ENCODE measurements at regions not wholly inside any gene's neighbourhood (a gene's known extent, or its start where the extent isn't known, plus 50 kb on each side); places are given as distances from the start of the nearest gene placed in this dataset.

DNA sequence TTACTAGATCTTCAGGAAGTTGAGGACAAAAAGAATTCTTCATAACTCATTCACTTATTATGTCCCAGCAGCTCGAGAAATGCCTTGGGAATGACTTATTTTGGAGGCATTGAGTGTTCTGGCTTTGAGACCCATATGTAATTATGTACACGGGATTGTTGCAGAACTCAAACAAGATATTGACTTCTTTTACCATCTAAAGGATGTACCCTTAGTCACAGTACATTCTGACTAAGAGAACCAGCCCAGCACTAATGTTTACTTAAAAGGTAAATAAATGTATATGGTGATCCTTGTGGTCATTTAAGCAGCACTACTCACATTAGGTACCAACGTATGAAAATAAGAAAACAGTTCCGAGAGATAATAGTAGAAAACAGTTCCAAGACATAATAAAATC is 268.9 kb downstream of the ADCYAP1 start:
- TF ChIP-seq GLIS3 (CRISPR knock-in tag; IDR thresholded peaks at IDR 0.05) (no peak), PATZ1 (CRISPR knock-in tag; IDR thresholded peaks at IDR 0.05; ENCODE audit: borderline replicate concordance) (no peak), ZC3H10 (CRISPR knock-in tag; IDR thresholded peaks at IDR 0.05) (no peak), BACH2 (CRISPR knock-in tag; IDR thresholded peaks at IDR 0.05; ENCODE audit: borderline replicate concordance) (no peak), ISL1 (CRISPR knock-in tag; IDR thresholded peaks at IDR 0.05) (no peak), ZNF565 (CRISPR knock-in tag; conservative IDR thresholded peaks at IDR 0.05; ENCODE audit: low read depth) (no peak), CREB5 (CRISPR knock-in tag; IDR thresholded peaks at IDR 0.05; ENCODE audit: low read depth) (no peak)
- TF ChIP-seq, protein P1, sequence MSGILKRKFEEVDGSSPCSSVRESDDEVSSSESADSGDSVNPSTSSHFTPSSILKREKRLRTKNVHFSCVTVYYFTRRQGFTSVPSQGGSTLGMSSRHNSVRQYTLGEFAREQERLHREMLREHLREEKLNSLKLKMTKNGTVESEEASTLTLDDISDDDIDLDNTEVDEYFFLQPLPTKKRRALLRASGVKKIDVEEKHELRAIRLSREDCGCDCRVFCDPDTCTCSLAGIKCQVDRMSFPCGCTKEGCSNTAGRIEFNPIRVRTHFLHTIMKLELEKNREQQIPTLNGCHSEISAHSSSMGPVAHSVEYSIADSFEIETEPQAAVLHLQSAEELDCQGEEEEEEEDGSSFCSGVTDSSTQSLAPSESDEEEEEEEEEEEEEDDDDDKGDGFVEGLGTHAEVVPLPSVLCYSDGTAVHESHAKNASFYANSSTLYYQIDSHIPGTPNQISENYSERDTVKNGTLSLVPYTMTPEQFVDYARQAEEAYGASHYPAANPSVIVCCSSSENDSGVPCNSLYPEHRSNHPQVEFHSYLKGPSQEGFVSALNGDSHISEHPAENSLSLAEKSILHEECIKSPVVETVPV (CRISPR knock-in tag; IDR thresholded peaks at IDR 0.05), result no peak
- no peak for ATAC-seq

- TF ChIP-seq OSR1 (CRISPR knock-in tag; IDR thresholded peaks at IDR 0.05) (no peak), ZFP3 (CRISPR knock-in tag; IDR thresholded peaks at IDR 0.05) (no peak), BACH2 (CRISPR knock-in tag; IDR thresholded peaks at IDR 0.05; ENCODE audit: borderline replicate concordance) (no peak), ZFP30 (CRISPR knock-in tag; IDR thresholded peaks at IDR 0.05) (no peak)
- no peak for ATAC-seq
These were observed 272.6 kb downstream of the ADCYAP1 start for GRCh38 chr18:1177232-1177631.

GRCh38 chr18:1191341-1191740 is 286.7 kb downstream of the ADCYAP1 start:
- no peak for ATAC-seq
- TF ChIP-seq ZFP3 (CRISPR knock-in tag; IDR thresholded peaks at IDR 0.05), result no peak
- no peak for TF ChIP-seq POU6F1 (CRISPR knock-in tag; IDR thresholded peaks at IDR 0.05; ENCODE audit: borderline replicate concordance, low read depth)
- no peak for TF ChIP-seq ISL1 (CRISPR knock-in tag; IDR thresholded peaks at IDR 0.05)
- no peak for TF ChIP-seq TOX (CRISPR knock-in tag; IDR thresholded peaks at IDR 0.05; ENCODE audit: borderline replicate concordance)
- no peak for TF ChIP-seq BACH2 (CRISPR knock-in tag; IDR thresholded peaks at IDR 0.05; ENCODE audit: borderline replicate concordance)
- no peak for TF ChIP-seq ZC3H10 (CRISPR knock-in tag; IDR thresholded peaks at IDR 0.05)
- TF ChIP-seq RARB (CRISPR knock-in tag; IDR thresholded peaks at IDR 0.05), result no peak
- no peak for TF ChIP-seq ZNF70 (CRISPR knock-in tag; IDR thresholded peaks at IDR 0.05)
- TF ChIP-seq PPARA (CRISPR knock-in tag; IDR thresholded peaks at IDR 0.05; ENCODE audit: borderline replicate concordance), result no peak
- TF ChIP-seq OSR1 (CRISPR knock-in tag; IDR thresholded peaks at IDR 0.05), result no peak

DNA sequence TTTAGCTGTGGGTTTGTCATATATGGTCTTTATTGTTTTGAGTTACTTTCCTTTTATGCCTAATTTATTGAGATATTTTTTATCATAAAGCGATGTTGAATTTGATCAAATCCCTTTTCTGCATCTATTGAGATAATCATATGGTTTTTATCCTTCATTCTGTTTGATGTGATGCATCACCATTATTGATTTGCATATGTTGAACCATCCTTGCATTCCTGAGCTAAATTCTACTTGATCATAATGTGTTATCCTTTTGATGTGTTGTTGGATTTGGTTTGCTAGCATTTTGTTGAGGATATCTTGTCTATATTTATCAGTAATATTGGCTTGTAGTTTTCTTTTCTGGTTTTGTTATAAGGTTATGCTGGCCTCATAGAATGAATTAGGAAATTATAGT is 308.5 kb downstream of the ADCYAP1 start:
- ATAC-seq, result no peak
- TF ChIP-seq TOX (CRISPR knock-in tag; IDR thresholded peaks at IDR 0.05; ENCODE audit: borderline replicate concordance) (no peak), BACH2 (CRISPR knock-in tag; IDR thresholded peaks at IDR 0.05; ENCODE audit: borderline replicate concordance) (no peak), ZNF8 (CRISPR knock-in tag; IDR thresholded peaks at IDR 0.05) (no peak), ZC3H10 (CRISPR knock-in tag; IDR thresholded peaks at IDR 0.05) (no peak), RARB (CRISPR knock-in tag; IDR thresholded peaks at IDR 0.05) (no peak), GLIS3 (CRISPR knock-in tag; IDR thresholded peaks at IDR 0.05) (no peak), SNAI2 (CRISPR knock-in tag; IDR thresholded peaks at IDR 0.05) (no peak), PATZ1 (CRISPR knock-in tag; IDR thresholded peaks at IDR 0.05; ENCODE audit: borderline replicate concordance) (no peak), ISL1 (CRISPR knock-in tag; IDR thresholded peaks at IDR 0.05) (no peak), ZFP3 (CRISPR knock-in tag; IDR thresholded peaks at IDR 0.05) (no peak), CSDC2 (CRISPR knock-in tag; IDR thresholded peaks at IDR 0.05) (no peak), OSR1 (CRISPR knock-in tag; IDR thresholded peaks at IDR 0.05) (no peak), CREB5 (CRISPR knock-in tag; IDR thresholded peaks at IDR 0.05; ENCODE audit: low read depth) (no peak), POU6F1 (CRISPR knock-in tag; IDR thresholded peaks at IDR 0.05; ENCODE audit: borderline replicate concordance, low read depth) (no peak)

Data from SK-N-SH treated with all-trans-retinoic acid at 6 μM for 48 hours (cell line).